H9 (cell line): ENCODE measurements at regions not wholly inside any gene's neighbourhood (a gene's known extent, or its start where the extent isn't known, plus 50 kb on each side); places are given as distances from the start of the nearest gene placed in this dataset.

ENCODE experiments used
- DNase-seq: peaks from one replicate; pipeline ENCODE4 v3.0.0-alpha.2; 2017
- H2AFZ ChIP-seq: one replicate; pipeline ENCODE4 v1.6.1; 2013; ENCODE audit warnings: mild to moderate bottlenecking, low read length, control low read depth, moderate library complexity
- H2AK5ac ChIP-seq: 2 replicates; pipeline ENCODE4 v1.6.1; 2013; ENCODE audit warnings: low read length, control low read depth, mixed read lengths; ENCODE audit not compliant: insufficient read length
- H2BK120ac ChIP-seq: one replicate; pipeline ENCODE4 v1.6.1; 2013; ENCODE audit warnings: low read depth, mild to moderate bottlenecking, low read length, control low read depth, inconsistent platforms; ENCODE audit not compliant: poor library complexity, severe bottlenecking
- H2BK12ac ChIP-seq: 2 replicates; pipeline ENCODE4 v1.6.1; 2013; ENCODE audit warnings: low read length, control low read depth, mixed read lengths, low read depth; ENCODE audit not compliant: insufficient read length
- H2BK15ac ChIP-seq: 2 replicates; pipeline ENCODE4 v1.6.1; 2013; ENCODE audit warnings: low read depth, low read length, control low read depth
- H2BK20ac ChIP-seq: one replicate; pipeline ENCODE4 v1.6.1; 2013; ENCODE audit warnings: low read depth, mild to moderate bottlenecking, low read length, control low read depth, inconsistent platforms; ENCODE audit not compliant: poor library complexity, severe bottlenecking
- H2BK5ac ChIP-seq: 2 replicates; pipeline ENCODE4 v1.6.1; 2013; ENCODE audit warnings: low read length, control low read depth, mixed read lengths; ENCODE audit not compliant: insufficient read length
- H3K14ac ChIP-seq: 2 replicates; pipeline ENCODE4 v1.6.1; 2013; ENCODE audit warnings: low read length, control low read depth; ENCODE audit not compliant: insufficient read depth
- H3K18ac ChIP-seq: 2 replicates; pipeline ENCODE4 v1.6.1; 2013; ENCODE audit warnings: low read depth, mild to moderate bottlenecking, mixed read lengths, low read length, control low read depth; ENCODE audit not compliant: insufficient read length
- H3K23ac ChIP-seq: 2 replicates; pipeline ENCODE4 v1.6.1; 2013; ENCODE audit warnings: low read length, control low read depth, mixed read lengths, low read depth; ENCODE audit not compliant: insufficient read length
- H3K23me2 ChIP-seq: 2 replicates; pipeline ENCODE4 v1.6.1; 2013; ENCODE audit warnings: low read depth, mild to moderate bottlenecking, mixed read lengths, low read length, control low read depth; ENCODE audit not compliant: insufficient read length, poor library complexity, severe bottlenecking
- H3K27ac ChIP-seq: 2 replicates; pipeline ENCODE4 v1.5.1; 2013; ENCODE audit warnings: low read length, control low read depth, mixed read lengths, low read depth; ENCODE audit not compliant: insufficient read length
- H3K27me3 ChIP-seq: 2 replicates; pipeline ENCODE4 v1.6.1; 2013; ENCODE audit warnings: low read length, control low read depth, inconsistent platforms; ENCODE audit not compliant: insufficient read depth
- H3K4ac ChIP-seq: 2 replicates; pipeline ENCODE4 v1.6.1; 2013; ENCODE audit warnings: low read depth, mild to moderate bottlenecking, control low read depth, inconsistent platforms, low read length, moderate library complexity
- H3K4me1 ChIP-seq: 2 replicates; pipeline ENCODE4 v1.6.1; 2013; ENCODE audit warnings: low read length, control low read depth, inconsistent platforms; ENCODE audit not compliant: insufficient read depth
- H3K4me2 ChIP-seq: 2 replicates; pipeline ENCODE4 v1.6.1; 2013; ENCODE audit warnings: low read length, control low read depth, mixed read lengths; ENCODE audit not compliant: insufficient read length, insufficient read depth
- H3K56ac ChIP-seq: 2 replicates; pipeline ENCODE4 v1.6.1; 2013; ENCODE audit warnings: low read depth, mild to moderate bottlenecking, mixed read lengths, low read length, control low read depth; ENCODE audit not compliant: insufficient read length
- H3K79me1 ChIP-seq: 2 replicates; pipeline ENCODE4 v1.6.1; 2013; ENCODE audit warnings: low read depth, mild to moderate bottlenecking, moderate library complexity, low read length, control low read depth, inconsistent platforms; ENCODE audit not compliant: insufficient read depth, poor library complexity, severe bottlenecking
- H3K79me2 ChIP-seq: 2 replicates; pipeline ENCODE4 v1.6.1; 2013; ENCODE audit warnings: low read length, control low read depth, inconsistent platforms; ENCODE audit not compliant: insufficient read depth
- H3K9ac ChIP-seq: 2 replicates; pipeline ENCODE4 v1.6.1; 2013; ENCODE audit warnings: low read length, control low read depth, mixed read lengths; ENCODE audit not compliant: insufficient read length; ENCODE audit errors: extremely low read depth
- H3K9me3 ChIP-seq: one replicate; pipeline ENCODE4 v1.6.1; 2013; ENCODE audit warnings: low read depth, low read length, inconsistent platforms; ENCODE audit not compliant: control insufficient read depth
- H3T11ph ChIP-seq: one replicate; pipeline ENCODE4 v1.6.1; 2013; ENCODE audit warnings: mild to moderate bottlenecking, low read length, control low read depth, inconsistent platforms
- H4K20me1 ChIP-seq: one replicate; pipeline ENCODE4 v1.6.1; 2013; ENCODE audit not compliant: control insufficient read depth, insufficient read length, insufficient read depth
- H4K5ac ChIP-seq: 2 replicates; pipeline ENCODE4 v1.6.1; 2013; ENCODE audit warnings: low read depth, mild to moderate bottlenecking, mixed read lengths, low read length, control low read depth; ENCODE audit not compliant: insufficient read length
- H4K8ac ChIP-seq: replicated peaks from 2 replicates; pipeline ENCODE4 v1.6.1; 2013; ENCODE audit warnings: low read length, control low read depth, mixed read lengths, low read depth; ENCODE audit not compliant: insufficient read length
- H4K91ac ChIP-seq: 2 replicates; pipeline ENCODE4 v1.6.1; 2013; ENCODE audit warnings: low read depth, mild to moderate bottlenecking, moderate library complexity, mixed read lengths, low read length, control low read depth; ENCODE audit not compliant: insufficient read length
- H3K27ac Mint-ChIP-seq, 3 experiments: 2 replicates in 2 of 3; 3 replicates in 1 of 3; pipeline ENCODE4 v1.8.0; 2020 to 2021; ENCODE audit warnings: mixed read lengths in 3 of 3, mild to moderate bottlenecking in 1 of 3, moderate library complexity in 1 of 3
- H3K27me3 Mint-ChIP-seq: 2 replicates; pipeline ENCODE4 v1.8.0; 2021; ENCODE audit warnings: low read depth, mild to moderate bottlenecking, moderate library complexity, mixed read lengths
- H3K36me3 Mint-ChIP-seq, 3 experiments: 2 replicates in 2 of 3; 3 replicates in 1 of 3; pipeline ENCODE4 v1.8.0; 2020 to 2021; ENCODE audit warnings: low read depth in 3 of 3, mixed read lengths in 3 of 3; ENCODE audit not compliant: insufficient read depth in 1 of 3
- H3K4me1 Mint-ChIP-seq, 2 experiments: 2 replicates each; pipeline ENCODE4 v1.8.0; 2020; ENCODE audit warnings: mixed read lengths in 2 of 2
- H3K4me3 Mint-ChIP-seq, 2 experiments: 2 replicates in 1 of 2; 3 replicates in 1 of 2; pipeline ENCODE4 v1.8.0; 2020 to 2021; ENCODE audit warnings: mild to moderate bottlenecking in 2 of 2, mixed read lengths in 2 of 2, moderate library complexity in 1 of 2
- H3K9me3 Mint-ChIP-seq, 2 experiments: 2 replicates in 1 of 2; 3 replicates in 1 of 2; pipeline ENCODE4 v1.8.0; 2020; ENCODE audit warnings: mild to moderate bottlenecking in 2 of 2, mixed read lengths in 2 of 2, moderate library complexity in 1 of 2
- CTCF ChIP-seq: fragments of 200-600 bp; sonication (generic); conservative IDR thresholded peaks from 3 replicates; pipeline ENCODE4 v1.8.0; 2021; ENCODE audit warnings: antibody characterized with exemption, mild to moderate bottlenecking
- whole genome bisulfite sequencing: extraction: QIAGEN DNeasy Blood & Tissue Kit; methylation state at CpG from one replicate; pipeline ENCODE4 v1.1.7; 2013; ENCODE audit warnings: missing lambda C conversion rate, low lambda C conversion rate, mixed read lengths; ENCODE audit not compliant: insufficient read length; ENCODE audit errors: extremely low coverage; 5-methylcytosine and 5-hydroxymethylcytosine counted together

DNA sequence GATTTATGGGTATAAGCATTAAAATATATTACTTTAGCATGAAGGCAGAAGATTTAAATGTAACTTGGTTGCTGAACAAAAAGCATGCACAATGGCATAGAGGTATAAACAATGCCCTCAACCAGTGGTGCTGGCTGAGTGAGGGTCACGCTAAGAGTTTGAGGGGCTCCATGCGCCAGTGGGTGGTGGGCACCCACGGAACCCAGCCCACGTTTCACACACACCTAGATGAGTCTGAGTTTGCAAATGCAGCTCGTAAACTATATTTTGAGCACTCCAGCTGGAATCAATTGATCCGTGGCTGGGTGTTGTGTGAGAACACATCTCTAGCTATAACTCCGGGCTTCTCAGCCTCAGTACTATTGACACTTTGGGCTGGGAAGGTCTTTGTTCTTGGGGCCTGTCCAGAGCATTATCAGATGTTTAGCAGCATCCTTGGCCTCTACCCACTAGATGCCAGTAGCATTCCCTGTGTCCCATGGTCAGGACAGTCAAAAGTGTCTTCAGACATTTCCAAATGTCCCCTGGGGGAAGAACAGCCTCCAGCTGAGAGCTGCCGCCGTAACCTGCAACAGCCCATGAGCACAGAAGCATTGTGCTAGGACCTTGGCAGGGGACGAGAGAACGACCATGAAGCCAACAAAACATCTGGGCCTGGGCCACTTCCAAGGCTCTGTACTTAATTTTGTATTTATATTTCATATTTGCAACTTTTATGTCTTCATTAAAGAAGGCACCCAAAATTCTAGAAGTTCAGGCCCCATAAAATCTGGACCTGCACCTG, 108.1 kb upstream of the SOX1 start:
- H3K4ac ChIP-seq = no peak overlapping the region
- no peak overlapping the region for H3K56ac ChIP-seq
- H2BK5ac ChIP-seq = no peak overlapping the region
- H2AK5ac ChIP-seq = no peak overlapping the region
- no peaks in the 10 kb centered on the region for H3K27me3 ChIP-seq
- H2BK120ac ChIP-seq = no peak overlapping the region
- DNase-seq = peak; percentile 4
- no peaks in the 10 kb centered on the region for H3K79me1 ChIP-seq
- Mint-ChIP-seq H3K4me3 (no peak overlapping the region), H3K27ac (no peak overlapping the region), H3K27me3 (peaks cover 18% of the 10 kb centered on the region), H3K4me1 (peaks cover 11 to 14% of the 10 kb centered on the region in 2 experiments), H3K9me3 (no peaks in the 10 kb centered on the region), H3K36me3 (no peaks in the 10 kb centered on the region)
- no peaks in the 10 kb centered on the region for H3K9me3 ChIP-seq
- H2BK12ac ChIP-seq = no peak overlapping the region
- H4K5ac ChIP-seq = no peak overlapping the region
- H3K14ac ChIP-seq = no peak overlapping the region
- no peak overlapping the region for H3K23ac ChIP-seq
- H3K27ac ChIP-seq = no peak overlapping the region
- H3K4me1 ChIP-seq = no peaks in the 10 kb centered on the region
- H3K4me2 ChIP-seq = no peak overlapping the region
- H3K79me2 ChIP-seq = no peaks in the 10 kb centered on the region
- no peak overlapping the region for H2AFZ ChIP-seq
- H3K23me2 ChIP-seq = no peaks in the 10 kb centered on the region
- no peak overlapping the region for H3K9ac ChIP-seq
- H4K91ac ChIP-seq = no peak overlapping the region
- no peak overlapping the region for H2BK20ac ChIP-seq
- no peaks in the 10 kb centered on the region for H4K20me1 ChIP-seq
- H2BK15ac ChIP-seq = no peak overlapping the region
- H3T11ph ChIP-seq = no peak overlapping the region
- H3K18ac ChIP-seq = no peak overlapping the region
- TF ChIP-seq CTCF = no peak
- no peak overlapping the region for H4K8ac ChIP-seq
- no CpG with 5 or more reads among the region's 11 CpGs for WGBS
